ENCODE measurements at regions not wholly inside any gene's neighbourhood (a gene's known extent, or its start where the extent isn't known, plus 50 kb on each side); places are given as distances from the start of the nearest gene placed in this dataset.

DNA sequence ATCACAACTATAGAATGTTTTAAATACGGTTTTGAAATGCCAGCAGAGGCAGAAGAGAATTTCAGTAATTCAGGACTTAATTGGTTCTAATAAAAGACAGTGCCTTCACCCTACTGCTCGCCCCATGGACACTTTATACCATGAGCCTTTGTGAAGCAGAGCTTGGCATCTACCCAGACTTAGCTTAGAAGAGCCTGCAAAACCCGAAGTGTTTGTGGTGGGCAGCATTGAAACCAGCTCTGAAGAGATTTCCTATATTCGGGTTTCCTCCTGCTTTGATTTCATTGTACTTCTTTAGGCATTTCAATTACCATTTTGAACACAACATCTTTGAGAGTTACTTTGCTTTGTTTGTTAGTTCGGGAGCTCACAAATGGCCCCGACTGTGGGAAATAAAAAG is 185.1 kb upstream of the MTNR1B start:
- TF ChIP-seq, protein P1, sequence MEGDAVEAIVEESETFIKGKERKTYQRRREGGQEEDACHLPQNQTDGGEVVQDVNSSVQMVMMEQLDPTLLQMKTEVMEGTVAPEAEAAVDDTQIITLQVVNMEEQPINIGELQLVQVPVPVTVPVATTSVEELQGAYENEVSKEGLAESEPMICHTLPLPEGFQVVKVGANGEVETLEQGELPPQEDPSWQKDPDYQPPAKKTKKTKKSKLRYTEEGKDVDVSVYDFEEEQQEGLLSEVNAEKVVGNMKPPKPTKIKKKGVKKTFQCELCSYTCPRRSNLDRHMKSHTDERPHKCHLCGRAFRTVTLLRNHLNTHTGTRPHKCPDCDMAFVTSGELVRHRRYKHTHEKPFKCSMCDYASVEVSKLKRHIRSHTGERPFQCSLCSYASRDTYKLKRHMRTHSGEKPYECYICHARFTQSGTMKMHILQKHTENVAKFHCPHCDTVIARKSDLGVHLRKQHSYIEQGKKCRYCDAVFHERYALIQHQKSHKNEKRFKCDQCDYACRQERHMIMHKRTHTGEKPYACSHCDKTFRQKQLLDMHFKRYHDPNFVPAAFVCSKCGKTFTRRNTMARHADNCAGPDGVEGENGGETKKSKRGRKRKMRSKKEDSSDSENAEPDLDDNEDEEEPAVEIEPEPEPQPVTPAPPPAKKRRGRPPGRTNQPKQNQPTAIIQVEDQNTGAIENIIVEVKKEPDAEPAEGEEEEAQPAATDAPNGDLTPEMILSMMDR (IDR thresholded peaks at IDR 0.05) = no peak
- no peak for TF ChIP-seq POLR2A (IDR thresholded peaks at IDR 0.05)
